ENCODE measurements at regions not wholly inside any gene's neighbourhood (a gene's known extent, or its start where the extent isn't known, plus 50 kb on each side); places are given as distances from the start of the nearest gene placed in this dataset.

GRCh38 chr12:107856096-107856495, 81.6 kb downstream of the ASCL4 start:
- no peak for TF ChIP-seq CTCF (IDR thresholded peaks at IDR 0.05)
- no peak for TF ChIP-seq POLR2A (IDR thresholded peaks at IDR 0.05)

Data from Peyer's patch (tissue), 4 donors.